ENCODE measurements at regions not wholly inside any gene's neighbourhood (a gene's known extent, or its start where the extent isn't known, plus 50 kb on each side); places are given as distances from the start of the nearest gene placed in this dataset.

GRCh38 chr18:23316316-23316715 lies 136.8 kb upstream of the RIOK3 start:
- TF ChIP-seq EZH2 (IDR thresholded peaks at IDR 0.05; ENCODE audit: insufficient read depth, poor library complexity, severe bottlenecking): no peak
- no peak for TF ChIP-seq EZH2phosphoT487 (IDR thresholded peaks at IDR 0.05; ENCODE audit: insufficient read depth, low read depth)
